Activated CD8-positive, alpha-beta T cell treated with anti-CD3 and anti-CD28 coated beads for 36 hours (primary cell): ENCODE measurements at regions not wholly inside any gene's neighbourhood (a gene's known extent, or its start where the extent isn't known, plus 50 kb on each side); places are given as distances from the start of the nearest gene placed in this dataset.

ENCODE experiments used
- ATAC-seq: fragments of 200-7000 bp; cut with Tn5 transposase; one replicate; pipeline ENCODE4 v1.10.0; 2021; ENCODE audit warnings: mild to moderate bottlenecking, moderate library complexity
- CTCF ChIA-PET: fragments of 350-600 bp; sonication (Branson Sonifier 250); formaldehyde crosslinking; loops from one replicate; lab custom pipeline; 2021; ENCODE audit warnings: antibody characterized with exemption; lab: Charles Lee
- POLR2A ChIA-PET: fragments of 350-600 bp; sonication (Branson Sonifier 250); formaldehyde crosslinking; loops from one replicate; lab custom pipeline; 2021; ENCODE audit warnings: antibody characterized with exemption; lab: Charles Lee
- DNase-seq: peaks from one replicate; pipeline ENCODE4 v3.0.0-alpha.2; 2020
- H3K27ac Mint-ChIP-seq: one replicate; pipeline ENCODE4 v1.8.0; 2021; ENCODE audit warnings: mild to moderate bottlenecking, mixed read lengths
- H3K27me3 Mint-ChIP-seq: one replicate; pipeline ENCODE4 v1.8.0; 2021; ENCODE audit warnings: mixed read lengths
- H3K36me3 Mint-ChIP-seq: one replicate; pipeline ENCODE4 v1.8.0; 2021; ENCODE audit warnings: low read depth, mixed read lengths
- H3K4me1 Mint-ChIP-seq: one replicate; pipeline ENCODE4 v1.8.0; 2021; ENCODE audit warnings: low read depth, mixed read lengths
- H3K4me3 Mint-ChIP-seq: one replicate; pipeline ENCODE4 v1.8.0; 2021; ENCODE audit warnings: mild to moderate bottlenecking, moderate library complexity, mixed read lengths
- H3K9me3 Mint-ChIP-seq: one replicate; pipeline ENCODE4 v1.8.0; 2021; ENCODE audit warnings: mixed read lengths
- CTCF ChIP-seq: fragments of 200-600 bp; IDR thresholded peaks from one replicate; pipeline ENCODE4 v1.8.0; 2022; ENCODE audit warnings: antibody characterized with exemption, mild to moderate bottlenecking
- intact Hi-C: fragments of 100-400 bp; cut with micrococcal nuclease; formaldehyde crosslinking; loops from one replicate; pipeline ENCODE4 v1.10.0; 2022

DNA sequence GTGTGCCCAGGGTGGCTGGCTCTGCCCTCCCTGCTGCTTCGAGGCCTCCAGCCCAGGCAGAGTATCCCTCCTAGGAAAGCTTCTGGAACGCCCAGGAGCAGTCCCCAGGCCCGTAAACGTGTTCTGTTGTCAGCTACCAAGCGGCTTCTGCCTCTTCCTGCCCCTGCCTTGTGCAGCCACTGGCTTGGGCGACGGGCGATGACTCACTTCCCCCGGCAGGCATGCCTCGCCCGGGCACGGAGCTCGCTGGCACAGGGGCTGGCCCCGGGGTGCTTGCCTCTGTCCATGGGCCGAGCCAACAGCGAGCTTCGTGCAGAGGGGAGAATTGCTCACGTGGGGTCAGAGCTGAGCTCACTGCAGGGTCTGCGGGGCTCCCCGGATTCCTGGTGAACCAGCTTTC lies 86.7 kb upstream of the THBS2 start:
- no peak for ATAC-seq
- H3K27me3 Mint-ChIP-seq: peaks cover 5% of the 10 kb centered on the region
- no peak overlapping the region for H3K4me3 Mint-ChIP-seq
- intact Hi-C loops: no loop called here
- no peaks in the 10 kb centered on the region for H3K36me3 Mint-ChIP-seq
- TF ChIP-seq CTCF: no peak
- DNase-seq: no peak
- CTCF ChIA-PET: no interaction called here
- H3K9me3 Mint-ChIP-seq: no peaks in the 10 kb centered on the region
- no peaks in the 10 kb centered on the region for H3K4me1 Mint-ChIP-seq
- no peak overlapping the region for H3K27ac Mint-ChIP-seq
- POLR2A ChIA-PET: interaction anchor here (1.6 kb wide), 1 partner anchor 10 kb away, joined by 3 read pairs; no protein-coding TSS in a partner anchor

GRCh38 chr6:169339731-169340309 lies 86.2 kb upstream of the THBS2 start:
- no peak for TF ChIP-seq CTCF
- no peaks in the 10 kb centered on the region for H3K36me3 Mint-ChIP-seq
- peaks cover 4% of the 10 kb centered on the region for H3K27me3 Mint-ChIP-seq
- ChIA-PET CTCF (interaction anchor here (1.4 kb wide), 1 partner anchor 113 kb away, joined by 3 read pairs; no protein-coding TSS in a partner anchor), POLR2A (interaction anchor here (1.6 kb wide), 1 partner anchor 11 kb away, joined by 3 read pairs; no protein-coding TSS in a partner anchor)
- H3K4me1 Mint-ChIP-seq: no peaks in the 10 kb centered on the region
- DNase-seq (no peak), ATAC-seq (no peak)
- no peaks in the 10 kb centered on the region for H3K9me3 Mint-ChIP-seq
- H3K4me3 Mint-ChIP-seq: no peak overlapping the region
- H3K27ac Mint-ChIP-seq: no peak overlapping the region
- intact Hi-C loops: no loop called here

- intact Hi-C loops: no loop called here
- CTCF ChIA-PET: interaction anchor here (1.4 kb wide), 1 partner anchor 114 kb away, joined by 3 read pairs; no protein-coding TSS in a partner anchor
Observed at GRCh38 chr6:169339025-169339424, 85.4 kb upstream of the THBS2 start.

GRCh38 chr6:169337886-169338445 lies 84.3 kb upstream of the THBS2 start:
- peaks cover 5% of the 10 kb centered on the region for H3K27me3 Mint-ChIP-seq
- H3K9me3 Mint-ChIP-seq: no peaks in the 10 kb centered on the region
- ChIA-PET POLR2A (interaction anchor here (0.6 kb wide), 1 partner anchor 250 kb away, joined by 3 read pairs; no protein-coding TSS in a partner anchor), CTCF (no interaction called here)
- DNase-seq (no peak), ATAC-seq (no peak)
- no peak overlapping the region for H3K4me3 Mint-ChIP-seq
- no peak for TF ChIP-seq CTCF
- intact Hi-C loops: no loop called here
- no peaks in the 10 kb centered on the region for H3K36me3 Mint-ChIP-seq
- no peaks in the 10 kb centered on the region for H3K4me1 Mint-ChIP-seq
- H3K27ac Mint-ChIP-seq: no peak overlapping the region

More at GRCh38 chr6:169339025-169339424, 85.4 kb upstream of the THBS2 start:
- no peak for TF ChIP-seq CTCF
- no peak for DNase-seq
- no peak overlapping the region for H3K4me3 Mint-ChIP-seq
- POLR2A ChIA-PET: no interaction called here
- H3K4me1 Mint-ChIP-seq: no peaks in the 10 kb centered on the region
- ATAC-seq: no peak
- no peaks in the 10 kb centered on the region for H3K9me3 Mint-ChIP-seq
- H3K36me3 Mint-ChIP-seq: no peaks in the 10 kb centered on the region
- peaks cover 2% of the 10 kb centered on the region for H3K27me3 Mint-ChIP-seq
- H3K27ac Mint-ChIP-seq: no peak overlapping the region

GRCh38 chr6:169335301-169335700 lies 81.7 kb upstream of the THBS2 start:
- Mint-ChIP-seq H3K36me3 (no peaks in the 10 kb centered on the region), H3K27me3 (peaks cover 7% of the 10 kb centered on the region), H3K4me1 (no peaks in the 10 kb centered on the region), H3K27ac (no peak overlapping the region), H3K9me3 (no peaks in the 10 kb centered on the region), H3K4me3 (no peak overlapping the region)
- intact Hi-C loops: no loop called here
- POLR2A ChIA-PET: no interaction called here
- DNase-seq: no peak
- ATAC-seq: no peak
- CTCF ChIA-PET: no interaction called here
- TF ChIP-seq CTCF: no peak
